Testis (tissue), 2 donors: ENCODE measurements at regions not wholly inside any gene's neighbourhood (a gene's known extent, or its start where the extent isn't known, plus 50 kb on each side); places are given as distances from the start of the nearest gene placed in this dataset.

Source experiments
- DNase-seq: peaks from one replicate; pipeline ENCODE4 v3.0.0-alpha.2; 2019
- H3K27ac ChIP-seq, 2 donors: fragments of 200-600 bp; sonication (generic); one replicate each; pipeline ENCODE4 v1.5.1; 2019
- H3K27me3 ChIP-seq: fragments of 200-600 bp; sonication (generic); one replicate; pipeline ENCODE4 v1.5.1; 2019
- H3K36me3 ChIP-seq: fragments of 200-600 bp; sonication (generic); one replicate; pipeline ENCODE4 v1.5.1; 2017; ENCODE audit warnings: low read depth; ENCODE audit errors: missing control alignments
- H3K4me1 ChIP-seq: fragments of 200-600 bp; sonication (generic); one replicate; pipeline ENCODE4 v1.5.1; 2019
- H3K4me3 ChIP-seq, 2 donors: fragments of 200-600 bp; sonication (generic); one replicate each; pipeline ENCODE4 v1.5.1; 2017 to 2019
- H3K9me3 ChIP-seq: fragments of 200-600 bp; sonication (generic); one replicate; pipeline ENCODE4 v1.5.1; 2017
- POLR2A ChIP-seq: fragments of 450-650 bp; IDR thresholded peaks from one replicate; pipeline ENCODE4 v1.6.1; 2017; ENCODE audit warnings: antibody characterized with exemption, mild to moderate bottlenecking, moderate library complexity
- WGBS, 2 donors: methylation state at CpG; one replicate each; pipeline ENCODE4 v1.1.5; 2018; 5-methylcytosine and 5-hydroxymethylcytosine counted together
- intact Hi-C: fragments of 100-400 bp; cut with DNase I; formaldehyde crosslinking; loops from one replicate; pipeline ENCODE4 v1.15.1; 2023; ENCODE audit warnings: low total_unique reads
- TF ChIP-seq, protein P1 (sequence below), 3 experiments: fragments of 450-650 bp in 2 of 3; fragments of 200-600 bp in 1 of 3; sonication (generic) in 1 of 3; IDR thresholded peaks; one replicate each; pipeline ENCODE4 v1.5.1; 2016 to 2019; ENCODE audit warnings: antibody characterized with exemption in 3 of 3, mild to moderate bottlenecking in 2 of 3, moderate library complexity in 1 of 3

- Histone ChIP-seq H3K9me3 (no peaks in the 10 kb centered on the region), H3K4me3 (no peak overlapping the region), H3K36me3 (no peaks in the 10 kb centered on the region), H3K27ac (no peak overlapping the region), H3K4me1 (no peaks in the 10 kb centered on the region), H3K27me3 (no peaks in the 10 kb centered on the region)
- no peak for TF ChIP-seq POLR2A
- TF ChIP-seq, protein P1, sequence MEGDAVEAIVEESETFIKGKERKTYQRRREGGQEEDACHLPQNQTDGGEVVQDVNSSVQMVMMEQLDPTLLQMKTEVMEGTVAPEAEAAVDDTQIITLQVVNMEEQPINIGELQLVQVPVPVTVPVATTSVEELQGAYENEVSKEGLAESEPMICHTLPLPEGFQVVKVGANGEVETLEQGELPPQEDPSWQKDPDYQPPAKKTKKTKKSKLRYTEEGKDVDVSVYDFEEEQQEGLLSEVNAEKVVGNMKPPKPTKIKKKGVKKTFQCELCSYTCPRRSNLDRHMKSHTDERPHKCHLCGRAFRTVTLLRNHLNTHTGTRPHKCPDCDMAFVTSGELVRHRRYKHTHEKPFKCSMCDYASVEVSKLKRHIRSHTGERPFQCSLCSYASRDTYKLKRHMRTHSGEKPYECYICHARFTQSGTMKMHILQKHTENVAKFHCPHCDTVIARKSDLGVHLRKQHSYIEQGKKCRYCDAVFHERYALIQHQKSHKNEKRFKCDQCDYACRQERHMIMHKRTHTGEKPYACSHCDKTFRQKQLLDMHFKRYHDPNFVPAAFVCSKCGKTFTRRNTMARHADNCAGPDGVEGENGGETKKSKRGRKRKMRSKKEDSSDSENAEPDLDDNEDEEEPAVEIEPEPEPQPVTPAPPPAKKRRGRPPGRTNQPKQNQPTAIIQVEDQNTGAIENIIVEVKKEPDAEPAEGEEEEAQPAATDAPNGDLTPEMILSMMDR (IDR thresholded peaks at IDR 0.05): no peak
- 84 to 88% methylated on average over 25 to 35 of the region's 35 CpGs for WGBS, 2 donors
- intact Hi-C loops: no loop called here
- no peak for DNase-seq
These were observed 167.8 kb upstream of the SOX1 start for GRCh38 chr13:111898956-111899713.

DNA sequence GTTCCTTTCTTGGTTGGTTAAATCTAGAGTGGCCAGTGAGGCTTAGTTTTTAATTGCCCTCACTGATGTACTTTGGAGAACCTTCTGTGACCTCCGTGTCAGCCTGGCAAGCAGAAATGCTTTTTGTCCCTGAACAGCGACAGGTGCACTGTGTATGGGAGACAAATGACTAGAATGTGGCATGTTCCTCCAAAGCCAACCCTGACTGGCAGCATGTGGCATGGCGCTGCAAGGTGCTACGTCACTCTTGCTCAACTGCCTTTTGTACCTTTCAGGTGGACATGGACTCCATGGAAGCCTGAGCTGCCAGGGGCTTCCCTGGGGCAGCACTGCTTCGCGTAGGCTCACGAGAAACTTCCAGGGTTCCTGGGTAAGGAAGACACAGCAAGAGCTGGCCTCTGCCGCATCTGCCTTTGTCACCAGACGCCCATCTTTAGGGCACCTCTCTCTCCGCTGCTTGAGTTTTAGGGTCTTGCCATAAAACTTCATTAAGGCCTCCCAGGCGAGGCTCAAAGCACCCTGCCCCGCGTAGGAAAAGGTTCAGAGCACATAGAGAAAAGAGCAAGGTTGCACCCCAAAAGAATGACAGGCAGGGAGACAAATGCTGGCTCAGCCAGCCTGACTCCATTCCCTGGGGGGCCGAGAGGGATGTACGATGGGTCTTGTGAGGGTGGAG is 167.1 kb upstream of the SOX1 start:
- Histone ChIP-seq H3K27ac (no peak overlapping the region), H3K36me3 (no peaks in the 10 kb centered on the region), H3K4me3 (no peak overlapping the region), H3K27me3 (no peaks in the 10 kb centered on the region), H3K4me1 (no peaks in the 10 kb centered on the region), H3K9me3 (no peaks in the 10 kb centered on the region)
- intact Hi-C loops: no loop called here
- DNase-seq: no peak
- TF ChIP-seq, protein P1 (IDR thresholded peaks at IDR 0.05): no peak
- no peak for TF ChIP-seq POLR2A
- WGBS, 2 donors: 83 to 90% methylated on average over 12 to 15 of the region's 15 CpGs

DNA sequence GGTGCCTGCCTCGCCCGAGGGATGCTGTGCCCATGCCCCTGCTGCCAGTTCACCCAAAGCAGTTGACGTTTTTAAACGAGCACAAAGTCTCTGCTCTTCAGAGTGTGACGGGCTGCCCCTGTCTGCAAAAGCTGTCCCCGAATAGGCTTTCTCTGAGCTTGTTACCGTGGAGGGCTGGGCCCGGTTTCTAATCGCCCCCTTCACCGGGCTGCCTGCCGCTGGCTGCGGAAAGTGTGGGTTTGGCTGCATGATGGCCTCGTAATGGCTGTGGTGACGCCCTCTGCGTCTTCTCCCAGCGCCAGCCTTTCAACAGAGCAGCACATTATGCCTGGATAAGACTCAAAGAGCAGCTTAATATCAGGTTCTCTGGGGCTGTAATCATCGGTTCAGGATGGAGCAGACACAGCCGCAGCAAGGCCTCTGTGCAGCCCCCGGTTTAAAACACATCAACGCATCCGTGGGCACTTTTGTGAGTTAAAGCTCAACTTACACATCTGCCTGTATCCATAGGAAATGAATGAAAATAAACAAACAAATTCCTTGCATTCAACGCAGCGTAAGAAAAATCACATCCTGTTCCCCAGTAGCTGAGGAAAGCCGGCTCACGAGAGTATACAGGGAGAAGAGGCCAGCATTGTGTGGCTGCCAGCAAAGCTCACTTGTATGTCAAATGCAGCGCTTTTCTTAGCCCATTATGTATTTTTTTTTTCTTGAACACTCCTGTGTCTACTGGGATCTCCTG is 166.4 kb upstream of the SOX1 start:
- Histone ChIP-seq H3K4me3 (no peak overlapping the region), H3K36me3 (no peaks in the 10 kb centered on the region), H3K9me3 (no peaks in the 10 kb centered on the region), H3K4me1 (no peaks in the 10 kb centered on the region), H3K27ac (no peak overlapping the region), H3K27me3 (no peaks in the 10 kb centered on the region)
- DNase-seq: peak; percentile 26
- 32 to 50% methylated on average over 14 to 26 of the region's 26 CpGs for WGBS, 2 donors
- TF ChIP-seq POLR2A: no peak
- TF ChIP-seq, protein P1 (IDR thresholded peaks at IDR 0.05): no peak
- intact Hi-C loops: no loop called here

GRCh38 chr13:111901267-111901915 is 165.6 kb upstream of the SOX1 start:
- 78 to 88% methylated on average over 22 to 23 of the region's 23 CpGs for WGBS, 2 donors
- DNase-seq: no peak
- H3K9me3 ChIP-seq: no peaks in the 10 kb centered on the region
- H3K27me3 ChIP-seq: no peaks in the 10 kb centered on the region
- intact Hi-C loops: no loop called here
- H3K27ac ChIP-seq: no peak overlapping the region
- TF ChIP-seq, protein P1 (IDR thresholded peaks at IDR 0.05): no peak
- TF ChIP-seq POLR2A: no peak
- H3K4me1 ChIP-seq: no peaks in the 10 kb centered on the region
- H3K36me3 ChIP-seq: no peaks in the 10 kb centered on the region
- no peak overlapping the region for H3K4me3 ChIP-seq
